ENCODE measurements at regions not wholly inside any gene's neighbourhood (a gene's known extent, or its start where the extent isn't known, plus 50 kb on each side); places are given as distances from the start of the nearest gene placed in this dataset.

DNA sequence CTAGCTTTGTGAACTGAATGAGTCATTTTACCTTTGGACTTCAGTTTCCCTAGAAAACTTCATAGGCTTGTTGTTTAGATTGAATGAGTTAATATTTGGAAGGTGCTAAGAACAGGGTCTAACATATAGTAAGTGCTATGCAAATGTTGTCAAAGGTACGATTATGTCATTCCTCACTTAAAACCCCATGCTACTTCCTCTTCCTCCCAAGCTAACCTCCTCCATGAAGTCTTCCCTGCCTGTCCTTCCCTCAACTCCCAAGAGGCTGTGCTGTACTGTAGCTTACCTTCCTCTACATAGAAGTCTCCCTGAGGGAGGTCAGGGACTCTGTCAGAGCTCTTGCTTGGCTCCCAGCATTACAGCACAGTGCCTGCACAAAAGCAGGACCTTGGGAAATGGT lies 103.4 kb upstream of the PJA1 start:
- DNase-seq: no peak

DNA sequence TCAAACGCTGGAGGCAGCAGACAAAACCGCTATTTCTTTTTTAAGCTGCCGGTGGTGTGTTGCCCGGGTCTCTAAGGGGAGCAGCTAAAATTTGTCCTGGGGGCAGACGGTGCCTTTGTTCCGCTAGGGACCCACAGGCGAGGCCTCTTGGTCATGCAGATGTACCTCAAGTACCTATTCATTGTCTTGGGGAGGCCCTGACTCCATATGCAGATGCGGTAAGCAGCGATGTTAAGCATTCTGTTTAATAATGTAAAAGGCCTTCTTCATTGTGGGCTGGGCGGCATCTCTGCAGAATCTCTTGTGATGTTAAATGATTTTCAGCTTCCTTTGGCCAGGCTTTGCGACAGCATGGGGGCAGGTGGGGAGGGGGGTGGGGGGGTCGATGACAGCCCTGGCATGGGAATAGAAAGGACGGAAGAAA lies 98.9 kb upstream of the PJA1 start:
- no peak for DNase-seq

DNA sequence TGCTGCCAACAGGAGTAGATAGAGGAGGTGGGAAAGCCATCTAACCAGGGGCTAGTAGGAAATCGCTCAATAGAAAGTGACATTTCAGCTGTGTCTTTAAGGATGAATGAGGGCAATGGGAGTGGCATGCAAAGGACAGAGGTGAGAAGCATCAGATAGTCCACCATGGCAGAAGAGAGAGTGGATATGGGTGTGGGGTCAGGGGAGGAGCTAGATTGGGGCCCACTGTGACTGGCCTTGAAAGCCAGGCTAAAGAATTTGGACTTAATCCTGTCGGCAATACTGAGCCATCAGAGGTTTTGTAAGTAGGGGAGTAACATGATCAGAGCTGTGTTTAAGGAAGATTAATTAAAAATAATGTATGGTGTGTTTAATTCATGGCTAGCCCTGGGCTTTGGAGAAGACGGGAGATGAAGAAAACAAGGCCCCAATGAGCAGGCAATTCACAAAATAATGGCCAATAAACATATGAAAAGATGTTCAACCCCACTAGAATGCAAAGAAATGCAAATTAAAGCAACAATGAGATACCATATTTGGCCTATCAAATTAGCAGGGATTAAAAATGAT lies 98.1 kb upstream of the PJA1 start:
- DNase-seq: no peak

DNA sequence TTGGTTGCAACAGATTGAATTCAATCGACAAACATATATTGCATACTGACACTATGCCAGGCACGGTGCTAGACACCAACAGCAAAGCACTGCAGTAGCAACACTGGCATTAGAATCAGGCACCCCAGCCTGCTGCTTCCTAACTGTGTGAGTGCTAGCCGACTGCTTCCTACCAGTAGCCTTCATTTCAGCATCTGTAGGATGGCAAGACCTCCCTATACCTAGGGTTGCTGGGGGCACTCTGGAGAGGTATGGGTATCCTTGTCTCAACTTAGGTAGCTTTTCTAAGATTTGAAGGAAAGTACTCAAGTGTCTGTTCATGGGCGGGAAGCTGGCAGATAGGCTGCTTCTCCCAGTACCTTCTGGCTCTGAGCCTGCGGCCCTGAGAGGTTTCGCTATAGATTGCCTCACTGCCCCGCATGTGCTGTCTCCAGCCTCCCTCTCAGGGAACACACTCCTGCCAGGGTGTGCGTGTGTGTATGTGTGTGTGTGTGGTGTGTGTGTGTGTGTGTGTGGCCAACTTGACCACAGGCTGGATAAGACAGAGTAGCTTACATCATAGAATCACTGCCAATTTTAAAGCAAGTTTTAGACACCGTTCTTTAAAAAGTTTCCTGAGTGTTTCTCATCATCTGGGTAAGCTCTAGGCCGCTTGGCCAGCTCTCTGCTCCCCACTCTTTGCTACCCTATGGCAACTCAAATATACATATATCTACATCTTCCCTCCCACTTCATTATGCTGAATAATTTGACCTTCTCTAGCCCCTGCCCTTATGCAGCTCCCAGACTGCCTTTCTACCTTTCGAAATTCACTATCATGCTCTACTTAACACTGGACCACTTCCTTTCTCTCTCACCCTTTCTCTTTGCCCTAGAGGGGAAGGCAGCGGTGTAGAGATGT lies 97.0 kb upstream of the PJA1 start:
- DNase-seq: peak; percentile 33

DNA sequence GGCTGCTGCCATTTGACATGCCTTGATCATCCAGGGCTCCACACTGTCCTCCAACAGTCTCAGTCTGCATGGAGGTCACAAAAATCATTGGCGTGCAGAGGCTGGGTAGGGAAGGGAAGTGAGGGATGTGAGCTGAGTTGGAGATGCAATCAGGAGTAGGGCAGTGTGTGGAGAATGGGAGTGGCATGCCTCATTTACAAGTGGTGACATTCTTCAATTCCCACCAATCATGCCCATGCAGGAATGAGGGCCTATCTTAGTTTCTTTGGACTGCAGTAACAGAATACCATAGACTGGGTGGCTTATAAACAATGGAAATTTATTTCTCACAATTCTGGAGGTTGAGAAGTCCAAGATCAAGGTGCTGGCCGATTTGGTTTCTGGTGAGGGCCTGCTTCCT lies 94.9 kb upstream of the PJA1 start:
- DNase-seq: no peak

DNA sequence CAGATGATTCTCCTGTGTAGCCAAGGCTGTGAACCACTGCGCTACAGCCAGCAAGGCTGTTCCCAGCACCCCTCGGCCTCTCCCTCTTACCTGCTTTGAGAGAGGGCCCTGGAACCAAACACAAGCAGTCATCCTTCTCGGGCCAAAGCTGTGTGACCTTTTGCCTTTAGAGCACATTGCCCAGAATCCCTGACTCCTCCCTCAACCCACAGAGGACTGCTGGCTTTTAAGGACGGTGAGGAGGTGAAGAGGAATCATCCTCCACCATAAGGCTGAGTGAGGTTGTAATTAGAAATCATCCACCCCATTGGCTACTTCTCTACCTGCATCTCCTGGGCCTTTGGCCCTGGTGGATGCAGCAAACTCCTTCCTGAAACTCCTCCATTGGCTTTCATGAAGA lies 93.6 kb upstream of the PJA1 start:
- DNase-seq: no peak

DNA sequence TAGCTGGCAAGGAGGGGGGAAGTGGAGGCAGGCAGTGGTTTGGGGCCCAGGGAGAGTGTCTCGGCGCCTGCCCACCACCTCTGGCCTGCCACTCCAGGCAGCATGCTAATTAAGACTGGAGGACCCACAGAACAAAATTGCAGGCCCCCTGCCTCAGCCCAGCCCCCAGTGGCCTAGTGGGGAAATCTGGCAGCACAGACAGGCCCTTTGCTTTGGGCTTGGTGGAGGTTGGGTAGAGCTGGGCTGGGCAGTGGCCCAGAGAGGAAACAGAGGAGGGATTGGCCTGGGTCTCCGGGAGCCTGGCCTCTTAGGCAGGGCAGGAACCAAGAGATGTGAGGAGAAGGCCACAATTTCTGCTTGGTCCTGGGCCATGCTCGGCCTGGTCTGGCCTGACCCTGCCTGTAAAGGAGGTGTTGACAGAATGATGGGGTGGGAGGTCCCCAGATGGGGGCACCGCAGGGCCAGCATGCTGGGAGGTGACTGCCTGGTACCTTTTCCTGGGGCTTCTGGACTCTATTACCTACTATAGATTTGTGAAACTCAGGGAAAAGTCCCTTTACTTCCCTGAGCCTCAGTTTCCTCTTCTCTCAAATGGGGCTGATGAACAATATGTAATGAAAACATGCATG lies 92.4 kb upstream of the PJA1 start:
- DNase-seq: no peak

DNA sequence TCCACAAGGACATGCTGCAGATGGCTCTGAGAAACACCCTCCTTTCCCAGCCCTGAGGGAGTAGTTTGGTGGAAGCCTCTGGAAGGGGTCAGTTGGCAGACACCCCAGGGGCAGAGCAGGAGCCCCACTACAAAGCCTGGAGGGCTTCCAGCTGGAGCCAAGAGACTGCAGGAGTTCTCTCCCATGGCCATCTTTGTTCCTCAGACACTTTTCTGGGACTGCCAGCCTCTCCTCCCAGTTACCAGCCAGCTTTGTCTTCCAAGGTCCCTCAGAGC lies 91.0 kb upstream of the PJA1 start:
- DNase-seq: no peak

DNA sequence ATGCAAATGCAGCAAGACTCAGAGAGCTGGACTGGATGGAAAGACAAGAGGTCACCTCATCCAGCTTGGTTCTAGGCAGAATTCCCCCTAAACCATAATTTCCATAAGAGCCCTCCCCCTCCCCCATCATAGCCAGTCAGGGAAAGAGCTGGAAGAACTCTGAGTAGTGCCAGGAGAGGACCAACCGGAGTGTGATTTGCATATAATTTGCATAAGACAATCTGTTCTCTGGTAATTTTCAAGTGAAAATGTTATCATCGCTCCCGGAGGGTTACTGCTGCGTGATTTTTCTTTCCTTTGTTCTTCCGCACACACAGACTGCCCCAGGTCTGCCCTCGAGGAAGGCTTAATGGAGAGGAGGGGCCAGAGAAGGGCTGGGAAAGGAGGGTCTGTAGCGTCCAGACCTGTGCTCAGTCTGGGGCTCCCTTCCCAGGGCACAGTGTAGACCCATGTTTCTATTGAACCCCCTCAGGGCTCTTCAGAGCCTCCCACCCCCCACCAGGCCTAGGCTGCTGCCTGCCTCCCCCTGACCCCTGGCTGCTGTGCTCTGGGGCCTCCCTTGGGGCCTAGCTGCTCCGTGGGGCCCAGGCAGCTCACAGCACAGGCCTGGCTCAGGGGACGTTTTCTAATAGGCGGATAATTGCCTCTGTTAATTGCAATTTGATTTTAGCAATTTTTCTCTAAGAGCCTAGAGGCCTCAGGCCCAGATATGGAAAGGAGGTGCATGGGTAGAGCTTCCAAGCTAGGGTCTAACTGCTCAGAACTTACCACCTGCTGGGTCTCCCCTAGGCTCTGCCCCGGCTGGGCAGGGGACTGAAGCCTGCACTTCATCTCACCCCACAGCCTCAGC lies 90.4 kb upstream of the PJA1 start:
- DNase-seq: no peak

DNA sequence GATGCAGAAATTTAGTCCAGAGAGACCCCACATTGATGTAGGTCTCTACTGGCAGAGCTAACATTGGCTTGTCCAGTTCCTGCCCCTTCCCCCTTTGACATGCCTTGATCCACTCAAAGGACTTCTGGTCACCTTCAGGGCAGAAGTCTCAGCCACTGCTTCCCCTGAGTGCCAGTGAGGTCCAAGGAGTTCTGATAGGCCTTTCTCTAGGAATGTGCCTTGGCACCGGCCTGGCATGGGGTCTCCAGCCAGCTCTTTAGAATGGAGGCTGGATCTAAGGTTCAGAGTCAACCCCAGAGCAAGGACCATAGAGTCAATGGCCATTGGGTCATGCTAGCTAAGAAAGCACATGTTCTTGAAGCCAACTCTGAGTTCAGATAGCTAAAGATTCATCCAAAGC lies 88.6 kb upstream of the PJA1 start:
- DNase-seq: no peak

DNA sequence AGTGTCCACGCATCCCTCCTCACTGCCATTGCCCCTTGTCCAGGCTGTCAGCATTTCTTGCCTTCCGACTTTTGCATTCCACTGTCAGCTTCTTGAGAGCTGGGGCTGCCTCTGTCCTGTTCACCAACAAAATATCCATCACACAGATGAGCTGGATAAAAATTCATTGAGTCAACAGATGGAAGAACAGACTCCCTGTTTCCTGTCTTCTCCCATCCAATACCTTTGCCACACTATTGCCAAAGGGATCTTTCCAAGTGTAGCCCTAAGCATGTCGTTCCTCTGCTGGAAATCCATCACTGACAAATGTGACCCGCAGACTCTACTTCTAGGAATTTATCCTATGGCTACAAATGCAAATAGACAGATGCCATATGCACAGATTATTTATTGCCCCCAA lies 78.0 kb upstream of the PJA1 start:
- DNase-seq: no peak

DNA sequence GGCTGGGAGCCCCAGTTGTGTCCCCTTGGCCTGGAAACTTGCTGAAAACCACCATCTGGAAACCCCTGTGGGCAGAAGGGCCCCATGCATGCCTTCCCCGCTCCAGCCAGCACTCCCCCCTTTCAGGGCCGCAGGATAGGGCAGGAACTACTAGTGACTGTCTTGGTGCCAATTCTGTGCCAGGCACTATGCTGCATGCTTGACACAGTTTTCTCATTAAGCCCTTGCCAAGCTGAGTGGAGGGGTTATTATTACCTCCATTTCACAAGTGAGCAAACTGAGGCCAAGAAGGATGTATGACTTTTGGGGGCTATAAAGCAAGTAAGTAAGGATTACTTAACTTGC lies 73.6 kb upstream of the PJA1 start:
- no peak for DNase-seq

DNA sequence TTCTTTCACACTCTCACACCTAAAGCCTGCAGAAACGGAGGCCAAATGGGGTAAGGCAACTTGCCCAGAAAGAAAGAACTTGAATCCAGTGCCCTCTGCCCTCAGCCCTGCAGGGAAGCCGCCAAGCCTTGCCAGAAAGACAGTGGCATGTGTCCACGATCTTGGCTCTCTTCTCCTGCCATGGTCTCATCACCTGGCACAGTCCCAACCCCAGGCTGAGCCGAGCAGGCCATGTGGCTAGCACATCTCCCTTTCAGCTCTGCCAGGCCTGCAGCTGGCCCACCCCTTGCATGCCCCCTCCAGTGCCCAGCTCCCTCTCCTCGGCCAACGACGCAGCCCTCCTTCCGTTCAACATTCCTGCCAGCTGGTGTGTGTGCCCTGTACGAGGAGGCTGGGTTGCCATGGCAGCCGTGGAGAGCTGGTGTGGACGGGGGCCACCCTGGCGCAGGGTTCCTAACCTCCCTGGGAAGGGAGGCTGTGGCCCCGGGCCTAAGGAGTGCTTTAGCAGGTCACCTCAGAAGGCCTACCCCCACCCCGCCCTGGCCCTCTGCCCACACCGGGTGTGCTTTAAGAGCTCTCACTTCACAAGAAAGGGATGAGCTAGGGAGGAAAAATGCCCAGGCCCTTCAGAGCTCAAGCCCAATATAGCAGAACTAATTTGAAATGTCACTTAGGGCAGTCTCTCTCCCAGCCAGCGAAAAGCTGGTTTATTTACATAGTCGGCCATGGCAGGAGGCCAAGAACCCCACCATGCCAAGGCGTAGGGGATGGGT lies 73.0 kb upstream of the PJA1 start:
- no peak for DNase-seq

DNA sequence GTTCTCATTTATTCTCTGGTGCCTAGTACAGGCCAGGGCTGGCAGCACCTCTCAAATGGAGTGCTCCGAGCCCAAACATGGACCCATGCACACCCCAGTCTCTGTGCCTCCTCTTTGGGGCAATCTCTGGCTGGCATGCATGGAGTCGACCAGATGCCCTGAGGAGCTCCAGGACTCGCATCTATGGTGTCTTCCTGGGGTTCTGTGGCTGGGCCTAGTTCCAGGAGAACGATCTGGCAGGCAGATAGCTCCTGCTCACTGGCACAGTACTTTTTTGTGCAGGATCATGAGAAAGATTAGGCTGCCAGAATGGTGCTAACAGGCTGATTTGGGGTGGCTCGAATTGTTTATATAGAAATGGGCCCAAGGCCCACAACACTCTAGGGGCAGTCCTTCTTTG lies 72.0 kb upstream of the PJA1 start:
- no peak for DNase-seq

DNA sequence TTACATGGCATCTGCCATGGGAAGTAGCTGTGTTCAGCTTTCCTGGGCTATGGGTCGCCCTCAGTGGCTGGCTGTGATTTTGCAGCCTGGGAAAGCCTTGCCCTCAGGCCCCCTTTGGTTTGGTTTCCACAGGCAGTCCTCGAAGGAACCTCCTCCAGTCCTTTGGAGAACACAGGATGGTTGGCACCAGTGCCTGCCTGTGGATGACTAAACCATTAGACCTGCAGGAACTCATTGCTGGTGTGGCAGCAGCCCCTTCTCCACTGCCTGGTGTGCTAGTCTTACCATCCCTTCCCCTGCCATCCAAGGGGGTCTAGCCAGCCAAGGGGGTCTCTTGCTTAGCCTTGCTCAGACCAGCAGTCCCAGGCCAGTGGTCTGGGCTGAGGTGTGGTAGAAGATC lies 71.4 kb upstream of the PJA1 start:
- DNase-seq: no peak

DNA sequence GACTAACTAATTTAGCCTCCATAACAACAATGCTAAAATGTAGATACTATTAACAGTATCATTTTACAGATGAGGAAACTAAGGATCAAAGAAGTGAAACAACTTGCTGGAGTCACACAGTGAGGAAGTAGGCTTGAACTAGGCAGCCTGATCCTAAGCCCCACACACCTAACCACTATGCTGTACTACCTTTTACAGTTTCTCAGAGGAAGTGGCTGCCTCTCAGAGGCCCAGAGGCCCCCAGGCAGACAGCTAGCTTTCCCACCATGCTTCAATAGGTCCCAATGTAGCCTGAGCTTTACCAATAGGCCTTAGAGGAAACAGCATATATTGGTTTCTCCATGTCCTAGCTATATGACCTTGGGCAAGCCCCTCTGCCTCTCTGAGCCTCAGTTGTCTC lies 69.4 kb upstream of the PJA1 start:
- no peak for DNase-seq

DNA sequence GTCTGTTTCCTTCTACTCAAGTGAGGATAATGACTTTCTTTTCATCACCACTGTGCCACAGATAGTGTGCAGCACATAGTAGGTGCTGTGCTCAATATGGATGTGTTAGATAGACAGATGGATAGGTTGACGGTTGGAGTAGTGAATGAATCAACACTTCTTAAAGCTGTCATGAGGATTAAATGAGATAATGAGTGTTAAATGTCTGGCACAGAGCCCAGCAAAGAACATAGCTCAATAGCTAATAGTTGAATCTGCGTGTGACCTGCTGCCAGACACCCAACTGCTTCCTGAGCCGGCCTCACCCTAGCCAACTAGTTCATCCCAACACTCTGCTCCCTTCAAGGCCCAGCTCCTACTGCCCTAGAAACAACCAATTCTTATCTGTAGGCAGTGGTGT lies 67.7 kb upstream of the PJA1 start:
- peak; percentile 26 for DNase-seq

DNA sequence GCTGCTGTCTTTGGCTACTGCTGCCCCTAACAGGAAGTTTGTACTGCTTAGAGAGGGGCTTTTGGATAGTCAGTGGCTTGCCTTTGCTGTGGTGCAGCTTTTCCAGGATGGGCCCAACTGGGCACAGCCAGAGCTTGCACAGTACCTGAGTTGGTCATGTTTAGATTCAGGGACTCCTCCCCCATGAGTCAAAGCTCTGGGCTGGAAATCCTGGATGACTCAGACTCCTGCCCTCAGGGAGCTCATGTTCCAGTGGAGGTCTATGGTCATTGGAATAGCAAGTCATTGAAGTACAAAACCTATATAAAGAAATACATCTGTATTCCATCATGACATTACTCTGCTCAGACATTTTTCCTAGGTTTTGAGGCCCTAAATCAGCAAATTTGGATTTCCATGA lies 66.7 kb upstream of the PJA1 start:
- no peak for DNase-seq

DNA sequence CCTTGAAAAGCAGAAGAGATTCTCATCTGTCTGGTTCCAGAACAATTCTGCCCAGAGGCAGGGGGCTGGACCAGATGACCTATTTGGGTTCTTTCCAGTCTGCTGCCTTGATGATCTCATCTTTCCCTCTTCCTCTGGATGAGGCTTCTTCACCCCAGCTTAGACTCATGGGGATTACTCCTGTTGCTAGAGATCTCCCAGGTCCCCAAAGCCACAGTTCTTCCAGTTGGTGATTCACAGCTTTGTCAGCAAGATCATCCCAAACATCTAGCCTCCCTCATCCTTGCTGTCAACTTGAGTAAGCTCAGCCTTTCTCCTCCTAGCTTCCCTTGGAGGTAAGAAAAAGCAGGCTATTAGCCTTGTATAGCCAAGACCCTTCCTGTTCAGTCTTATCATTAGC lies 64.2 kb upstream of the PJA1 start:
- peak; percentile 85 for DNase-seq

DNA sequence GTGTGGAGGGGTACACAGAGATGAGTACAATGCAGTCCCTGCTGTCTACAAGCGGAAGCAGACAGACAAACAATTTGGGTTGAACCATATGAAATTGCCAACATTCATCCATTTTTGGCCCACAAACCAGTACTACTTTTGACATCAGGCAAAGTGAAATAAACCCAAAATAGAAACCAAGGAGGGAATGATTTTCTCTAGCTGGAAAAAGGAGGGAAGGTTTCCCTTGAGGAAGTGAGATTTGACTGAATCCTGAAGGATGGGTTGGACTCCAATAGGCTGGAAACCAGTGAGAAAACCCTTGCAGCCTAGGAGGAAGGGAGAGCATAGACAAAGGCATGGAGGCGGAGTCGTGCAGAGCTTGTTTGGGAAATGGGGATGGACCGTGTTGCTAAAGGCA lies 63.5 kb upstream of the PJA1 start:
- DNase-seq: no peak

DNA sequence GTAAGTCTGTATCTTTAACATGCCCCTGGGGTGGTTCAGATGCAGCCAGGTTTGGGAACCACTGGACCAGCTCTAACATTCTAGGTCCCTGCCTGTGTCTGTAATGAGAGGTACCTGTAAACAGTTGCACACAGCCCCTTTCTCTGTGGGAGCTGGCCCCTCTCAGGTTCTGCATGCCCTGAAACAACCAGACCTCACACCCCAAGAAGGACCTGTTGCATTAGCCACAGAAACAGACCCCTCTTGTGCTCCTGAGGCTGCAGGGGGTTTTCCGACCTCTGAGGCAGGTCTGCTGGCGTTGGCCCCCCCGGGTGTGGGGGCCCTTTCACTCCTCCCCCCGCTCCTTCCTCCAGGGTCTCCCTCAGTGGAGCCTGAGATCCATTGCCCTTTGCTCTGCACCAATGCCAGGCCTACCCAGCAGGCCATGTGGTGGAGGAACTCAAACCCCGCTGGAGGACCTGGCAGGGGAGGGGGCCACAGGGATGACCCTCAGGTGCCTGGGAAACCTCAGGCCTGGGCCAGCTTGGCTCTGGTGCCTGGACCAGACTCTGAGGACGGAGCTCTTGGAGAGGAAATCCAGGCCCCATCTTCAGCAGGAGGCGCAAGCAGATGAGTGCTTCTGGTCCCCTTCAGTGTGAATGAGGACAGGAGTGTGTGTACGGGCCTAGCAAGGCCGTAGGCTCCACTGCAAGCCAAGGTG lies 61.4 kb upstream of the PJA1 start:
- DNase-seq: no peak
